Thoracic aorta (tissue), 2 donors: ENCODE measurements at regions not wholly inside any gene's neighbourhood (a gene's known extent, or its start where the extent isn't known, plus 50 kb on each side); places are given as distances from the start of the nearest gene placed in this dataset.

ENCODE experiments used
- ATAC-seq: fragments of 150-250 bp; one replicate; pipeline ENCODE4 v1.8.0; 2017; ENCODE audit warnings: low read depth; ENCODE audit not compliant: insufficient number of reproducible peaks, low FRiP score
- DNase-seq: peaks from one replicate; pipeline ENCODE4 v3.0.0-alpha.2; 2020; ENCODE audit warnings: low spot score
- H3K27ac ChIP-seq, 2 donors: fragments of 200-600 bp; sonication (generic); 1 replicate in 1 of 2; 2 replicates in 1 of 2; pipeline ENCODE4 v1.5.1; 2016; ENCODE audit warnings: mild to moderate bottlenecking in 2 of 2, moderate library complexity in 2 of 2
- H3K27me3 ChIP-seq: fragments of 200-600 bp; sonication (generic); replicated peaks from 2 replicates; pipeline ENCODE4 v1.6.0; 2016; ENCODE audit warnings: mild to moderate bottlenecking; ENCODE audit not compliant: insufficient read depth
- H3K36me3 ChIP-seq: fragments of 200-600 bp; sonication (generic); one replicate; pipeline ENCODE4 v1.5.1; 2016
- H3K4me1 ChIP-seq, 2 donors: fragments of 200-600 bp; sonication (generic); 1 replicate in 1 of 2; 2 replicates in 1 of 2; pipeline versions ENCODE4 v1.5.1 to v1.6.0; 2016; ENCODE audit warnings: low read depth in 2 of 2, mild to moderate bottlenecking in 1 of 2; ENCODE audit not compliant: control insufficient read depth in 1 of 2
- H3K4me3 ChIP-seq: fragments of 200-600 bp; sonication (generic); 2 replicates; pipeline ENCODE4 v1.5.1; 2016; ENCODE audit warnings: mild to moderate bottlenecking
- H3K9me3 ChIP-seq: fragments of 200-600 bp; sonication (generic); 2 replicates; pipeline ENCODE4 v1.5.1; 2016
- CTCF ChIP-seq: fragments of 200-600 bp; sonication (generic); IDR thresholded peaks from one replicate; pipeline ENCODE4 v1.5.1; 2019; ENCODE audit warnings: antibody characterized with exemption

GRCh38 chr9:28179893-28180292, 606.6 kb upstream of the C9orf72 start:
- DNase-seq = no peak
- H3K36me3 ChIP-seq = no peaks in the 10 kb centered on the region
- no peaks in the 10 kb centered on the region for H3K4me1 ChIP-seq
- no peak overlapping the region for H3K27ac ChIP-seq
- no peaks in the 10 kb centered on the region for H3K9me3 ChIP-seq
- TF ChIP-seq CTCF = no peak
- H3K4me3 ChIP-seq = no peak overlapping the region
- H3K27me3 ChIP-seq = no peaks in the 10 kb centered on the region
- ATAC-seq = no peak

GRCh38 chr9:28190981-28191380, 617.7 kb upstream of the C9orf72 start:
- no peaks in the 10 kb centered on the region for H3K9me3 ChIP-seq
- H3K4me1 ChIP-seq = no peaks in the 10 kb centered on the region
- no peak overlapping the region for H3K4me3 ChIP-seq
- DNase-seq (no peak), ATAC-seq (no peak)
- no peak for TF ChIP-seq CTCF
- H3K27me3 ChIP-seq = no peaks in the 10 kb centered on the region
- H3K27ac ChIP-seq = no peak overlapping the region
- H3K36me3 ChIP-seq = no peaks in the 10 kb centered on the region

GRCh38 chr9:28197653-28198052, 624.4 kb upstream of the C9orf72 start:
- Histone ChIP-seq H3K36me3 (no peaks in the 10 kb centered on the region), H3K27me3 (no peaks in the 10 kb centered on the region), H3K4me1 (no peaks in the 10 kb centered on the region), H3K9me3 (no peaks in the 10 kb centered on the region), H3K27ac (no peak overlapping the region), H3K4me3 (no peak overlapping the region)
- TF ChIP-seq CTCF = no peak
- DNase-seq = no peak
- ATAC-seq = no peak

GRCh38 chr9:28203036-28203435, 629.8 kb upstream of the C9orf72 start:
- no peak overlapping the region for H3K27ac ChIP-seq
- H3K4me3 ChIP-seq = no peak overlapping the region
- DNase-seq = no peak
- ATAC-seq = no peak
- no peaks in the 10 kb centered on the region for H3K27me3 ChIP-seq
- H3K4me1 ChIP-seq = no peaks in the 10 kb centered on the region
- no peaks in the 10 kb centered on the region for H3K9me3 ChIP-seq
- H3K36me3 ChIP-seq = no peaks in the 10 kb centered on the region
- TF ChIP-seq CTCF = no peak

- no peaks in the 10 kb centered on the region for H3K27me3 ChIP-seq
- no peaks in the 10 kb centered on the region for H3K4me1 ChIP-seq
- H3K36me3 ChIP-seq = no peaks in the 10 kb centered on the region
- no peak overlapping the region for H3K27ac ChIP-seq
- TF ChIP-seq CTCF = no peak
- H3K4me3 ChIP-seq = no peak overlapping the region
- DNase-seq (no peak), ATAC-seq (no peak)
- no peaks in the 10 kb centered on the region for H3K9me3 ChIP-seq
Observed at GRCh38 chr9:28206280-28206679, 633.0 kb upstream of the C9orf72 start.
